Activated naive CD8-positive, alpha-beta T cell treated with anti-CD3 and anti-CD28 coated beads, Interleukin-2, amount 10 ng/mL, durations not matched to agents 7 days and 5 days (primary cell): ENCODE measurements at regions not wholly inside any gene's neighbourhood (a gene's known extent, or its start where the extent isn't known, plus 50 kb on each side); places are given as distances from the start of the nearest gene placed in this dataset.
"Not testable (repeated sequence)": the region's sequence is repeated elsewhere in the genome, so short reads cannot be mapped to it uniquely, and the experiment has no call there.

Experiments
- ATAC-seq: fragments of 150-1000 bp; cut with Tn5 transposase; one replicate; pipeline ENCODE4 v1.10.0; 2021; ENCODE audit warnings: low read depth, moderate library complexity
- POLR2A ChIA-PET: fragments of 350-600 bp; sonication (Branson Sonifier 250); formaldehyde crosslinking; loops from one replicate; lab custom pipeline; 2021; ENCODE audit warnings: antibody characterized with exemption; lab: Charles Lee
- DNase-seq: peaks from one replicate; pipeline ENCODE4 v3.0.0; 2021
- H3K27ac Mint-ChIP-seq: one replicate; pipeline ENCODE4 v1.8.0; 2022; ENCODE audit warnings: mild to moderate bottlenecking, mixed read lengths
- H3K27me3 Mint-ChIP-seq: one replicate; pipeline ENCODE4 v1.8.0; 2022; ENCODE audit warnings: mild to moderate bottlenecking, moderate library complexity, mixed read lengths
- H3K36me3 Mint-ChIP-seq: one replicate; pipeline ENCODE4 v1.8.0; 2021; ENCODE audit warnings: mild to moderate bottlenecking, mixed read lengths
- H3K4me1 Mint-ChIP-seq: one replicate; pipeline ENCODE4 v1.8.0; 2021; ENCODE audit warnings: mixed read lengths
- H3K4me3 Mint-ChIP-seq: one replicate; pipeline ENCODE4 v1.8.0; 2022; ENCODE audit warnings: mild to moderate bottlenecking, moderate library complexity, mixed read lengths
- H3K9me3 Mint-ChIP-seq: one replicate; pipeline ENCODE4 v1.8.0; 2021; ENCODE audit warnings: mixed read lengths

- DNase-seq, H3K27ac Mint-ChIP-seq, H3K27me3 Mint-ChIP-seq, H3K4me3 Mint-ChIP-seq, H3K4me1 Mint-ChIP-seq, H3K9me3 Mint-ChIP-seq, H3K36me3 Mint-ChIP-seq, ATAC-seq, POLR2A ChIA-PET: not testable (repeated sequence)
These were observed 615.7 kb upstream of the CCNG1 start for GRCh38 chr5:162821664-162822063.

DNA sequence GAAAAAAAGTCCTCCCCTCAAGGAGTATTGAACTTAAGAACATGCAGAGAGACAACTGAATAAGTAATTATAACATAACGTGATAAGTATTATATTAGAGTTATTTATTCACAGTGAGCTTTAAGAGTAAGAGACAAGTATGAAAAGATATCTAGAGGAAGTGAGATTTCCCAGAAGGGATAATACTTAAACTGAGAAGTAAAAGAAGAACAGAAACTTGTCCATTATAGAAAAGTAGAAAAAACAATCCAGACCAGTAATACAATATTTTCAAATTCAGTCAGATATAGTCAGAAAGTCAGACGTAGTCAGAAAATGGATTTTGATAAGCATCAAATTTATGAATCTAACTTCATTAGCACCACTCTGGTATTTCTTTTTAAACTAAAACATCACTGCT, 613.0 kb upstream of the CCNG1 start:
- Mint-ChIP-seq H3K27me3 (no peaks in the 10 kb centered on the region), H3K36me3 (no peaks in the 10 kb centered on the region), H3K9me3 (peaks cover 5% of the 10 kb centered on the region), H3K4me3 (no peak overlapping the region), H3K4me1 (no peaks in the 10 kb centered on the region), H3K27ac (no peak overlapping the region)
- no peak for DNase-seq
- POLR2A ChIA-PET = no interaction called here
- ATAC-seq = no peak

GRCh38 chr5:162837155-162837554, 600.2 kb upstream of the CCNG1 start:
- POLR2A ChIA-PET = no interaction called here

GRCh38 chr5:162842727-162843126, 594.7 kb upstream of the CCNG1 start:
- Mint-ChIP-seq H3K4me3 (no peak overlapping the region), H3K9me3 (peaks cover 16% of the 10 kb centered on the region), H3K36me3 (no peaks in the 10 kb centered on the region), H3K4me1 (no peaks in the 10 kb centered on the region), H3K27me3 (no peaks in the 10 kb centered on the region), H3K27ac (no peak overlapping the region)
- no peak for ATAC-seq
- POLR2A ChIA-PET = no interaction called here
- no peak for DNase-seq

More at GRCh38 chr5:162837155-162837554, 600.2 kb upstream of the CCNG1 start:
- peaks cover 9% of the 10 kb centered on the region for H3K9me3 Mint-ChIP-seq
- no peaks in the 10 kb centered on the region for H3K4me1 Mint-ChIP-seq
- H3K36me3 Mint-ChIP-seq = no peaks in the 10 kb centered on the region
- H3K27ac Mint-ChIP-seq = no peak overlapping the region
- no peak overlapping the region for H3K4me3 Mint-ChIP-seq
- DNase-seq = no peak
- no peaks in the 10 kb centered on the region for H3K27me3 Mint-ChIP-seq
- ATAC-seq = no peak

DNA sequence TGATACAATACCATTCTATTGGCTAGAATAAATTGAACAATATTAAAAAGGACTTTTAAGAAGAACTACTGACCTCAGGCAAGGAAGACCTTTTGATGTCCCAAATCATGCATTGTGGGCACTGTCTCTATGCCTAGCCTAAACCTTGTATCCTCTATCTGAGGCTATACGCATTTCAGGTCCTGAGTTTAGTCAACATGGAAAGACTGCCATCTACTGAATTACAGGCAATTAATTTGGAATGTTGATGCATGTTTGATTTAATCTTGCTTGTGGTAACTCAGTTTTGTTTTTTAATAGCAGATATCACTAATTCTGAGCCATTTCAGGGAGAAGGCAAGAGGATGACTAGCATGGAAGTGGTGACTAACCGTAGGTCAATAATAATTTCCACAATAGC, 585.3 kb upstream of the CCNG1 start:
- Mint-ChIP-seq H3K27me3 (no peaks in the 10 kb centered on the region), H3K4me3 (no peak overlapping the region), H3K27ac (no peak overlapping the region), H3K9me3 (peaks cover 11% of the 10 kb centered on the region), H3K4me1 (no peaks in the 10 kb centered on the region), H3K36me3 (no peaks in the 10 kb centered on the region)
- no peak for ATAC-seq
- no peak for DNase-seq
- POLR2A ChIA-PET = no interaction called here

- Mint-ChIP-seq H3K4me3 (no peak overlapping the region), H3K9me3 (peaks cover 5% of the 10 kb centered on the region), H3K27ac (no peak overlapping the region), H3K36me3 (no peaks in the 10 kb centered on the region), H3K4me1 (no peaks in the 10 kb centered on the region), H3K27me3 (no peaks in the 10 kb centered on the region)
- POLR2A ChIA-PET = no interaction called here
- DNase-seq (no peak), ATAC-seq (no peak)
These were observed 578.6 kb upstream of the CCNG1 start for GRCh38 chr5:162858770-162859169.

DNA sequence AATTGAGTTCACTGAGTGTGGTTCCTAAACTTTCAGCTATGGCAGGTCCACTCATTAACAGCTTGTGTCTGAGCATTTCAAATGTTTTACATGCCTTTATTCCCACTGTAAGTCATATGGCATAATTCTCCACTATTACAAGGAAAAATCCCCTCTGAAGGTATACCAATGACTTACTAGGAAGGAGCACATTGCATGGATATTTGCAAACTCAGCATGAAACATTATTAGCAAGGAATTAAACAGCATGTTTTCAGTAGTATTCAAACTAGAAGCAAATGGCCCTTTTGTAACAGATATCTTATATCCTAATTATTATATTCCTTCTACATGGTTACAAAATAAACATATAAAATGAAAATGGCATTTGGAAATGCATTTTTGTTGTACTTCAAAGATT, 566.4 kb upstream of the CCNG1 start:
- no peaks in the 10 kb centered on the region for H3K36me3 Mint-ChIP-seq
- POLR2A ChIA-PET = no interaction called here
- ATAC-seq (no peak), DNase-seq (no peak)
- no peak overlapping the region for H3K27ac Mint-ChIP-seq
- H3K4me3 Mint-ChIP-seq = no peak overlapping the region
- no peaks in the 10 kb centered on the region for H3K27me3 Mint-ChIP-seq
- H3K4me1 Mint-ChIP-seq = no peaks in the 10 kb centered on the region
- peaks cover 10% of the 10 kb centered on the region for H3K9me3 Mint-ChIP-seq

- H3K36me3 Mint-ChIP-seq = no peaks in the 10 kb centered on the region
- H3K4me1 Mint-ChIP-seq = no peaks in the 10 kb centered on the region
- DNase-seq (no peak), ATAC-seq (no peak)
- H3K27me3 Mint-ChIP-seq = no peaks in the 10 kb centered on the region
- H3K4me3 Mint-ChIP-seq = no peak overlapping the region
- POLR2A ChIA-PET = no interaction called here
- H3K9me3 Mint-ChIP-seq = peaks cover 5% of the 10 kb centered on the region
- H3K27ac Mint-ChIP-seq = no peak overlapping the region
These were observed 554.8 kb upstream of the CCNG1 start for GRCh38 chr5:162882629-162883028.

- no peaks in the 10 kb centered on the region for H3K27me3 Mint-ChIP-seq
- ATAC-seq (no peak), DNase-seq (no peak)
- H3K27ac Mint-ChIP-seq = no peak overlapping the region
- H3K4me1 Mint-ChIP-seq = no peaks in the 10 kb centered on the region
- POLR2A ChIA-PET = no interaction called here
- peaks cover 2% of the 10 kb centered on the region for H3K9me3 Mint-ChIP-seq
- no peaks in the 10 kb centered on the region for H3K36me3 Mint-ChIP-seq
- H3K4me3 Mint-ChIP-seq = no peak overlapping the region
These were observed 550.7 kb upstream of the CCNG1 start for GRCh38 chr5:162886717-162887116.

GRCh38 chr5:162888268-162888667, 549.1 kb upstream of the CCNG1 start:
- no peak overlapping the region for H3K27ac Mint-ChIP-seq
- ATAC-seq = no peak
- POLR2A ChIA-PET = no interaction called here
- no peak overlapping the region for H3K4me3 Mint-ChIP-seq
- no peak for DNase-seq
- peaks cover 2% of the 10 kb centered on the region for H3K9me3 Mint-ChIP-seq
- H3K27me3 Mint-ChIP-seq = no peaks in the 10 kb centered on the region
- no peaks in the 10 kb centered on the region for H3K4me1 Mint-ChIP-seq
- H3K36me3 Mint-ChIP-seq = no peaks in the 10 kb centered on the region

DNA sequence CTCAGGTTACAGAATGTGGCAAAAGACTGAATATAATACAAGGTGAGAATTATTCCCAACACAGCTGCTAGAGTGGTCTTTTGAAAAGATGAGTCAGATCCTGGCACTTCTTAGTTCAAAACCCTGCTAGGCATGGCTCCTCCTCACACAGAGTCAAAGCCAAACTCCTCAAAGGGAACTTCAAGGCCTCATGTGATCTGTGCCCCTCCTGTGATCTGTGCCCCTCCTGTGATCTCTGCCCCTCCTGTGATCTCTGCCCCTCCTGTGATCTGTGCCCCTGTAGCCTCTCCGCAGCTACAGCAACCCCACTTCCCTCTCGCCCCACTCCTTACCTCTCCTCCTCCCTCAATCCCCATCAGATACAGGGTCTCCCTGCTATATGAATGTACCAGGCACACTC, 525.5 kb upstream of the CCNG1 start:
- DNase-seq (no peak), ATAC-seq (no peak)
- no peaks in the 10 kb centered on the region for H3K36me3 Mint-ChIP-seq
- POLR2A ChIA-PET = no interaction called here
- H3K9me3 Mint-ChIP-seq = peaks cover 3% of the 10 kb centered on the region
- no peak overlapping the region for H3K4me3 Mint-ChIP-seq
- H3K27me3 Mint-ChIP-seq = no peaks in the 10 kb centered on the region
- H3K27ac Mint-ChIP-seq = no peak overlapping the region
- no peaks in the 10 kb centered on the region for H3K4me1 Mint-ChIP-seq

DNA sequence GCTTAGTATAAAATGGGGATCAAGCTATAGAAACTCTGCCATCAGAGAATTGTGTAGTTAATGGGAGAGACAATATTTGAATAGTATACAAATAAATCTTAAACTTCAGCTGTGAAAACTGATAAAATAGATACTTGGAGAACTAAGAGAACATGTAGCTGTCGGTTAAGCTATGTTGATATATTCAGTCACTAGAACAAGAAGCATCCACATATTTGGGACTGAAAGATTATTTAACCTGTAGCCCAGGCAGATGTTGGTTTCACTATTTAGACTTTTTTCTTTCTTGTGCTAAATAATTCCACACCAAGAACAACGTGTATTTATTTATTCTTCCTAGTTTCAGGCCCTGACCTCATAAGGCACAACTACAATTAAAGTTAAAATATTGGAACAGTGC, 521.0 kb upstream of the CCNG1 start:
- no peaks in the 10 kb centered on the region for H3K4me1 Mint-ChIP-seq
- DNase-seq (no peak), ATAC-seq (no peak)
- POLR2A ChIA-PET = no interaction called here
- H3K27me3 Mint-ChIP-seq = no peaks in the 10 kb centered on the region
- H3K36me3 Mint-ChIP-seq = no peaks in the 10 kb centered on the region
- no peak overlapping the region for H3K4me3 Mint-ChIP-seq
- H3K27ac Mint-ChIP-seq = no peak overlapping the region
- H3K9me3 Mint-ChIP-seq = peaks cover 3% of the 10 kb centered on the region

DNA sequence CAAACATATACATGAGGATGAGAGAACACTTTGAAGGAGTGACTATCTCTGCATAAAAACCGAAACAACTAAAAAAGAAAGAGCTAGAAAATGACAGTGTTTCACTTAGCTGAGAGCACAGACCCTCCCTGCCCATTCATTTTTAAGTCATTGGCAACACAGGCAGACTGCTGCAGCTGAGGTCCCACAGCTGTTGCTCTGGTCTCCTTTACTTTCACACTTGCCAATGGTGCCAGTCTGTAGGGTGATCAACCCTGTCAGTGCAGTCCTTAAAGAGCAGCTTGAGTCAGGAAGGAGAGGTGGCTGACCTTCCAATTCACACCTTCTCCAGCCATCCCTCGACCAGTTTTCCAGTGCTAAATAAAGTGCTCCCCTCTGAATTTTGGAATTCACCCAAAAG, 508.3 kb upstream of the CCNG1 start:
- no peak for ATAC-seq
- no peak overlapping the region for H3K27ac Mint-ChIP-seq
- H3K4me1 Mint-ChIP-seq = no peaks in the 10 kb centered on the region
- no peaks in the 10 kb centered on the region for H3K27me3 Mint-ChIP-seq
- peaks cover 4% of the 10 kb centered on the region for H3K9me3 Mint-ChIP-seq
- POLR2A ChIA-PET = no interaction called here
- no peak for DNase-seq
- no peak overlapping the region for H3K4me3 Mint-ChIP-seq
- H3K36me3 Mint-ChIP-seq = no peaks in the 10 kb centered on the region

DNA sequence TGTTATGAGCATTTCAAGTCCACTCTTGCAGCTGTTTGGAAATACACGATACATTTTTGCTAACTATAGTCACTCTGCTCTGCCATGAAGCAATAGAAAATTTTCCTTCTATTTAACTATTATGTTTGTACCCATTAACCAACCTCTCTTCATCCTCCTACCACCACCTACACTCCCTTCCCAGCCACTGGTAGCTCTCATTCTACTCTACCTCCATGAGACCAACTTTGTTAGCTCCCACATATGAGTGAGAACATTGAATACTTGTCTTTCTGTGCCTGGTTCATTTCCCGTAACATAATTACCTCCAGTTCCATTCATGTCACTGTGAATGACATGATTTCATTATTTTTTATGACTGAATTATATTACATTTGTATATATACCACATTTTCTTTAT, 505.9 kb upstream of the CCNG1 start:
- ATAC-seq (no peak), DNase-seq (no peak)
- Mint-ChIP-seq H3K27me3 (no peaks in the 10 kb centered on the region), H3K4me3 (no peak overlapping the region), H3K36me3 (no peaks in the 10 kb centered on the region), H3K4me1 (no peaks in the 10 kb centered on the region), H3K27ac (no peak overlapping the region), H3K9me3 (peaks cover 11% of the 10 kb centered on the region)
- POLR2A ChIA-PET = no interaction called here

- H3K27me3 Mint-ChIP-seq = no peaks in the 10 kb centered on the region
- POLR2A ChIA-PET = no interaction called here
- H3K36me3 Mint-ChIP-seq = no peaks in the 10 kb centered on the region
- ATAC-seq (no peak), DNase-seq (no peak)
- no peak overlapping the region for H3K4me3 Mint-ChIP-seq
- H3K9me3 Mint-ChIP-seq = peaks cover 6% of the 10 kb centered on the region
- H3K27ac Mint-ChIP-seq = no peak overlapping the region
- H3K4me1 Mint-ChIP-seq = no peaks in the 10 kb centered on the region
These were observed 497.4 kb upstream of the CCNG1 start for GRCh38 chr5:162939991-162940390.
